K562 (cell line): ENCODE measurements at regions not wholly inside any gene's neighbourhood (a gene's known extent, or its start where the extent isn't known, plus 50 kb on each side); places are given as distances from the start of the nearest gene placed in this dataset.

ENCODE experiments used
- ATAC-seq: fragments of 200-7000 bp; cut with Tn5 transposase; 3 replicates; pipeline ENCODE4 v1.9.1; 2020; ENCODE audit warnings: moderate library complexity
- BruUV-seq: library from RNA; stranded (reverse); fragments of 400-500 nt; replicated peaks from 2 replicates; lab custom pipeline; 2021; lab: Mats Ljungman, UMichigan
- CTCF ChIA-PET: fragments of 300-600 bp; formaldehyde crosslinking; extraction: SDS; loops from one replicate; lab custom pipeline; 2021; ENCODE audit warnings: low intra/inter-chr PET ratio; lab: Yijun Ruan, JAX
- POLR2A ChIA-PET: fragments of 300-600, 350-650 bp; sonication (Branson Sonifier 250); formaldehyde crosslinking; extraction: SDS; loops from one replicate; lab custom pipeline; 2021; ENCODE audit warnings: antibody characterized with exemption, inconsistent platforms; lab: Yijun Ruan, JAX
- DNase-seq, 4 experiments: peaks; one replicate each; pipeline versions ENCODE4 v3.0.0 to v3.0.0-alpha.2; 2011 to 2018; ENCODE audit warnings: low spot score in 3 of 4, mixed read lengths in 3 of 4; ENCODE audit errors: extremely low read depth in 1 of 4
- FAIRE-seq: peaks from 2 replicates; lab custom pipeline; 2011; peaks lifted over from hg19 to GRCh38; lab: Jason Lieb, UNC
- H2AFZ ChIP-seq: 2 replicates; pipeline ENCODE4 v1.6.0; 2011; ENCODE audit warnings: low read depth, low read length, control low read depth, inconsistent platforms
- H3K27ac ChIP-seq: fragments of 200-600 bp; 3 replicates; pipeline ENCODE4 v1.8.0; 2011; ENCODE audit warnings: low read depth, mild to moderate bottlenecking, control low read depth, inconsistent platforms, low read length, moderate library complexity, mixed read lengths; ENCODE audit errors: extremely low read depth
- H3K27me3 ChIP-seq, 2 experiments: fragments of 300-600 bp in 1 of 2; 2 replicates in 1 of 2; 3 replicates in 1 of 2; pipeline versions ENCODE4 v1.6.0 to v1.8.0; 2011; ENCODE audit warnings: inconsistent platforms in 2 of 2, low read length in 2 of 2, mild to moderate bottlenecking in 1 of 2, mixed read lengths in 1 of 2, moderate library complexity in 1 of 2; ENCODE audit not compliant: control insufficient read depth in 2 of 2, insufficient read depth in 2 of 2
- H3K36me3 ChIP-seq: fragments of 300-600 bp; 3 replicates; pipeline ENCODE4 v1.8.0; 2011; ENCODE audit warnings: mild to moderate bottlenecking, low read length, inconsistent platforms; ENCODE audit not compliant: control insufficient read depth, insufficient read depth
- H3K4me1 ChIP-seq, 2 experiments: fragments of 200-600 bp in 1 of 2; replicated peaks in 1 of 2; 2 replicates in 1 of 2; 3 replicates in 1 of 2; pipeline versions ENCODE4 v1.5.1 to v1.8.0; 2011; ENCODE audit warnings: inconsistent platforms in 2 of 2, low read length in 2 of 2, mild to moderate bottlenecking in 1 of 2, mixed read lengths in 1 of 2, moderate library complexity in 1 of 2; ENCODE audit not compliant: control insufficient read depth in 2 of 2, insufficient read depth in 2 of 2
- H3K4me2 ChIP-seq: 2 replicates; pipeline ENCODE4 v1.6.1; 2011; ENCODE audit warnings: low read length, control low read depth, inconsistent platforms, mixed read lengths; ENCODE audit not compliant: insufficient read depth
- H3K4me3 ChIP-seq: fragments of 200-600 bp; sonication (generic), shearing (Covaris generic); 2 replicates; pipeline ENCODE4 v1.5.1; 2016; ENCODE audit warnings: control low read depth, inconsistent platforms
- H3K79me2 ChIP-seq: fragments of 200-600 bp; 3 replicates; pipeline ENCODE4 v1.8.0; 2011; ENCODE audit warnings: low read length, inconsistent platforms; ENCODE audit not compliant: control insufficient read depth, insufficient read depth
- H3K9ac ChIP-seq, 2 experiments: 2 replicates each; pipeline versions ENCODE4 v1.6.0 to v1.6.1; 2011; ENCODE audit warnings: low read depth in 2 of 2, low read length in 2 of 2, control low read depth in 1 of 2, inconsistent platforms in 1 of 2, mild to moderate bottlenecking in 1 of 2, mixed read lengths in 1 of 2; ENCODE audit not compliant: insufficient read depth in 1 of 2
- H3K9me1 ChIP-seq: one replicate; pipeline ENCODE4 v1.6.0; 2011; ENCODE audit warnings: inconsistent platforms, mild to moderate bottlenecking, low read length, moderate library complexity; ENCODE audit not compliant: control insufficient read depth, insufficient read depth
- H3K9me3 ChIP-seq: replicated peaks from 2 replicates; pipeline ENCODE4 v1.5.1; 2011; ENCODE audit warnings: low read depth, low read length, inconsistent platforms; ENCODE audit not compliant: control insufficient read depth, insufficient read depth
- H4K20me1 ChIP-seq: replicated peaks from 2 replicates; pipeline ENCODE4 v1.6.1; 2011; ENCODE audit warnings: low read length, inconsistent platforms, mixed read lengths; ENCODE audit not compliant: control insufficient read depth, insufficient read depth
- HNRNPH1 ChIP-seq: fragments of 200-400 bp; formaldehyde crosslinking; optimal IDR thresholded peaks from 2 replicates; pipeline ENCODE3; 2017; ENCODE audit warnings: low read depth, mild to moderate bottlenecking, low read length, moderate library complexity
- KLF10 ChIP-seq: fragments of 250-450 bp; sonication (Bioruptor Pico); IDR thresholded peaks from 2 replicates; pipeline ENCODE4 v1.6.1; 2021; ENCODE audit warnings: matching md5 sums
- LCOR ChIP-seq: sonication (generic); formaldehyde crosslinking; IDR thresholded peaks from 2 replicates; pipeline ENCODE4 v1.8.0; 2022; ENCODE audit warnings: mild to moderate bottlenecking, missing genetic modification reagents
- MEIS2 ChIP-seq: fragments of 450-650 bp; IDR thresholded peaks from 2 replicates; pipeline ENCODE4 v1.6.1; 2014; ENCODE audit warnings: mild to moderate bottlenecking; ENCODE audit not compliant: partially characterized antibody
- NR2C2 ChIP-seq, 2 experiments: fragments of 200-800 bp in 1 of 2; sonication (Bioruptor generic) in 1 of 2; sonication (generic) in 1 of 2; formaldehyde crosslinking in 1 of 2; IDR thresholded peaks; 2 replicates each; pipeline versions ENCODE4 v1.6.1 to v1.8.0; 2016 to 2022; ENCODE audit warnings: mild to moderate bottlenecking in 1 of 2, missing compliant biosample characterization in 1 of 2, missing genetic modification characterization in 1 of 2, missing genetic modification reagents in 1 of 2
- STAT5B ChIP-seq: fragments of 250-450 bp; sonication (Bioruptor Pico); IDR thresholded peaks from 2 replicates; pipeline ENCODE4 v1.8.0; 2021; ENCODE audit warnings: mild to moderate bottlenecking, inconsistent platforms
- TBL1XR1 ChIP-seq, 2 experiments: IDR thresholded peaks; 2 replicates each; pipeline ENCODE4 v1.6.1; 2012; ENCODE audit warnings: improper control_type of control experiment in 2 of 2, low read length in 2 of 2, mild to moderate bottlenecking in 1 of 2
- TFAM ChIP-seq: fragments of 250-450 bp; sonication (Bioruptor Pico); conservative IDR thresholded peaks from 2 replicates; pipeline ENCODE4 v1.5.0; 2021; ENCODE audit warnings: mild to moderate bottlenecking, moderate library complexity
- YY1 ChIP-seq, 3 experiments: IDR thresholded peaks; 2 replicates each; pipeline ENCODE4 v1.6.1; 2011; ENCODE audit warnings: low read length in 2 of 3, mild to moderate bottlenecking in 2 of 3, moderate library complexity in 2 of 3, borderline replicate concordance in 1 of 3, control low read depth in 1 of 3, low read depth in 1 of 3; ENCODE audit not compliant: insufficient read depth in 3 of 3, insufficient replicate concordance in 2 of 3, control insufficient read depth in 1 of 3, insufficient read length in 1 of 3; ENCODE audit errors: extremely low read depth in 1 of 3
- ZC3H11A ChIP-seq: IDR thresholded peaks from 2 replicates; pipeline ENCODE4 v1.6.1; 2012; ENCODE audit warnings: low read depth, low read length, improper control_type of control experiment
- ZNF282 ChIP-seq: sonication (generic); formaldehyde crosslinking; IDR thresholded peaks from 2 replicates; pipeline ENCODE4 v1.8.1; 2023; ENCODE audit warnings: missing genetic modification reagents
- WGBS: fragments of 100-300 bp; shearing (Covaris generic); methylation state at CpG from one replicate; pipeline ENCODE4 v1.1.6; 2016; ENCODE audit warnings: low coverage, mixed read lengths; ENCODE audit not compliant: insufficient coverage; ENCODE audit errors: missing lambda C conversion rate; 5-methylcytosine and 5-hydroxymethylcytosine counted together
- in situ Hi-C: fragments of 300-500 bp; cut with MboI; formaldehyde crosslinking; loops from 4 replicates; pipeline ENCODE4 v1.15.0; 2018; ENCODE audit warnings: inconsistent platforms, mixed read lengths
- intact Hi-C: fragments of 100-400 bp; cut with micrococcal nuclease; formaldehyde crosslinking; loops from 2 replicates; pipeline ENCODE4 v1.14.2; 2022
- TF ChIP-seq, protein P1 (sequence below): sonication (generic); formaldehyde crosslinking; IDR thresholded peaks from 2 replicates; pipeline ENCODE4 v1.8.0; 2022; ENCODE audit warnings: missing genetic modification reagents, mild to moderate bottlenecking, borderline replicate concordance
- TF ChIP-seq, protein P2 (sequence below): fragments of 450-650 bp; formaldehyde crosslinking; IDR thresholded peaks from 2 replicates; pipeline ENCODE4 v1.4.0; 2022; ENCODE audit warnings: missing genetic modification characterization
- TF ChIP-seq, protein P3 (sequence below): fragments of 250-450 bp; sonication (Bioruptor Pico); IDR thresholded peaks from 2 replicates; pipeline ENCODE4 v1.5.0; 2021; ENCODE audit warnings: mild to moderate bottlenecking, borderline replicate concordance
- TF ChIP-seq, protein P4 (sequence below): fragments of 450-650 bp; IDR thresholded peaks from 2 replicates; pipeline ENCODE4 v1.7.1; 2018; ENCODE audit warnings: mild to moderate bottlenecking, low read depth; ENCODE audit not compliant: partially characterized antibody

DNA sequence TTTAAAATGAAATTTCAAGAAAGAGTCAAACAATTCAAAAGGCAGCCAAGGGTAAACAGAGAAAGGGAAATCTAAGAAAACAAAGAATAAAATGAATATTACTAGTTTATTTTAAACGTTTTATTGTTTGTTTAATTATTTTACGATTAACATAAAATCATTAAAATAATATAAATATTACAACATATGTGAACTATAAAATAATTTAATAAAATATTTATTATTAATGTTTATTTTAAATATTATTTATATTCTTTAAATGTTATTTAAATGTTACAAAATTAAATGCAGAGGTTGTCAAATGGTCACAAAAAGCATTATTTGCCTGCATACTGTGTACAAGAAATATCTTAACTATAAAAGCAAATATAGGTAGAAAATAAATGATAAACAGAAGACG lies 786.7 kb upstream of the GHITM start:
- ChIA-PET CTCF (no interaction called here), POLR2A (no interaction called here)
- Histone ChIP-seq H3K9me1 (no peaks in the 10 kb centered on the region), H3K4me1 (no peaks in the 10 kb centered on the region), H3K27me3 (no peaks in the 10 kb centered on the region), H2AFZ (no peak overlapping the region), H3K4me3 (no peak overlapping the region), H3K27ac (no peak overlapping the region), H3K79me2 (no peaks in the 10 kb centered on the region), H3K4me2 (no peak overlapping the region), H3K36me3 (no peaks in the 10 kb centered on the region), H4K20me1 (no peaks in the 10 kb centered on the region), H3K9ac (no peak overlapping the region), H3K9me3 (no peaks in the 10 kb centered on the region; the same call in none of the 2 replicates)
- FAIRE-seq (no peak), DNase-seq (no peak), ATAC-seq (no peak)
- WGBS, result 3% methylated on average over 3 of the region's 3 CpGs
- no TSS peak for BruUV-seq
- intact Hi-C loops (no loop called here), in situ Hi-C loops (no loop called here)
- TF ChIP-seq TBL1XR1 (IDR thresholded peaks at IDR 0.05; ENCODE audit: low read length in 2 of 2) (no peak), YY1 (IDR thresholded peaks at IDR 0.05; ENCODE audit: borderline replicate concordance in 1 of 3, control insufficient read depth in 1 of 3, extremely low read depth in 1 of 3, insufficient read depth in 3 of 3, insufficient read length in 1 of 3, insufficient replicate concordance in 2 of 3, low read depth in 1 of 3, low read length in 2 of 3) (no peak), KLF10 (CRISPR knock-in tag) (no peak), STAT5B (no peak), NR2C2 (CRISPR knock-in tag; IDR thresholded peaks at IDR 0.05) (no peak), NR2C2 (tag; IDR thresholded peaks at IDR 0.05) (no peak), HNRNPH1 (no peak), TFAM (no peak), MEIS2 (no peak), ZC3H11A (no peak), LCOR (CRISPR knock-in tag) (no peak), ZNF282 (CRISPR knock-in tag) (no peak)
- TF ChIP-seq, protein P1, sequence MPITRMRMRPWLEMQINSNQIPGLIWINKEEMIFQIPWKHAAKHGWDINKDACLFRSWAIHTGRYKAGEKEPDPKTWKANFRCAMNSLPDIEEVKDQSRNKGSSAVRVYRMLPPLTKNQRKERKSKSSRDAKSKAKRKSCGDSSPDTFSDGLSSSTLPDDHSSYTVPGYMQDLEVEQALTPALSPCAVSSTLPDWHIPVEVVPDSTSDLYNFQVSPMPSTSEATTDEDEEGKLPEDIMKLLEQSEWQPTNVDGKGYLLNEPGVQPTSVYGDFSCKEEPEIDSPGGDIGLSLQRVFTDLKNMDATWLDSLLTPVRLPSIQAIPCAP (CRISPR knock-in tag), result no peak
- TF ChIP-seq, protein P2, sequence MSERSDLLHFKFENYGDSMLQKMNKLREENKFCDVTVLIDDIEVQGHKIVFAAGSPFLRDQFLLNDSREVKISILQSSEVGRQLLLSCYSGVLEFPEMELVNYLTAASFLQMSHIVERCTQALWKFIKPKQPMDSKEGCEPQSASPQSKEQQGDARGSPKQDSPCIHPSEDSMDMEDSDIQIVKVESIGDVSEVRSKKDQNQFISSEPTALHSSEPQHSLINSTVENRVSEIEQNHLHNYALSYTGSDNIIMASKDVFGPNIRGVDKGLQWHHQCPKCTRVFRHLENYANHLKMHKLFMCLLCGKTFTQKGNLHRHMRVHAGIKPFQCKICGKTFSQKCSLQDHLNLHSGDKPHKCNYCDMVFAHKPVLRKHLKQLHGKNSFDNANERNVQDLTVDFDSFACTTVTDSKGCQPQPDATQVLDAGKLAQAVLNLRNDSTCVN, result no peak
- TF ChIP-seq, protein P3, sequence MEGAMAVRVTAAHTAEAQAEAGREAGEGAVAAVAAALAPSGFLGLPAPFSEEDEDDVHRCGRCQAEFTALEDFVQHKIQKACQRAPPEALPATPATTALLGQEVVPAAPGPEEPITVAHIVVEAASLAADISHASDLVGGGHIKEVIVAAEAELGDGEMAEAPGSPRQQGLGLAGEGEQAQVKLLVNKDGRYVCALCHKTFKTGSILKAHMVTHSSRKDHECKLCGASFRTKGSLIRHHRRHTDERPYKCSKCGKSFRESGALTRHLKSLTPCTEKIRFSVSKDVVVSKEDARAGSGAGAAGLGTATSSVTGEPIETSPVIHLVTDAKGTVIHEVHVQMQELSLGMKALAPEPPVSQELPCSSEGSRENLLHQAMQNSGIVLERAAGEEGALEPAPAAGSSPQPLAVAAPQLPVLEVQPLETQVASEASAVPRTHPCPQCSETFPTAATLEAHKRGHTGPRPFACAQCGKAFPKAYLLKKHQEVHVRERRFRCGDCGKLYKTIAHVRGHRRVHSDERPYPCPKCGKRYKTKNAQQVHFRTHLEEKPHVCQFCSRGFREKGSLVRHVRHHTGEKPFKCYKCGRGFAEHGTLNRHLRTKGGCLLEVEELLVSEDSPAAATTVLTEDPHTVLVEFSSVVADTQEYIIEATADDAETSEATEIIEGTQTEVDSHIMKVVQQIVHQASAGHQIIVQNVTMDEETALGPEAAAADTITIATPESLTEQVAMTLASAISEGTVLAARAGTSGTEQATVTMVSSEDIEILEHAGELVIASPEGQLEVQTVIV, result no peak
- TF ChIP-seq, protein P4, sequence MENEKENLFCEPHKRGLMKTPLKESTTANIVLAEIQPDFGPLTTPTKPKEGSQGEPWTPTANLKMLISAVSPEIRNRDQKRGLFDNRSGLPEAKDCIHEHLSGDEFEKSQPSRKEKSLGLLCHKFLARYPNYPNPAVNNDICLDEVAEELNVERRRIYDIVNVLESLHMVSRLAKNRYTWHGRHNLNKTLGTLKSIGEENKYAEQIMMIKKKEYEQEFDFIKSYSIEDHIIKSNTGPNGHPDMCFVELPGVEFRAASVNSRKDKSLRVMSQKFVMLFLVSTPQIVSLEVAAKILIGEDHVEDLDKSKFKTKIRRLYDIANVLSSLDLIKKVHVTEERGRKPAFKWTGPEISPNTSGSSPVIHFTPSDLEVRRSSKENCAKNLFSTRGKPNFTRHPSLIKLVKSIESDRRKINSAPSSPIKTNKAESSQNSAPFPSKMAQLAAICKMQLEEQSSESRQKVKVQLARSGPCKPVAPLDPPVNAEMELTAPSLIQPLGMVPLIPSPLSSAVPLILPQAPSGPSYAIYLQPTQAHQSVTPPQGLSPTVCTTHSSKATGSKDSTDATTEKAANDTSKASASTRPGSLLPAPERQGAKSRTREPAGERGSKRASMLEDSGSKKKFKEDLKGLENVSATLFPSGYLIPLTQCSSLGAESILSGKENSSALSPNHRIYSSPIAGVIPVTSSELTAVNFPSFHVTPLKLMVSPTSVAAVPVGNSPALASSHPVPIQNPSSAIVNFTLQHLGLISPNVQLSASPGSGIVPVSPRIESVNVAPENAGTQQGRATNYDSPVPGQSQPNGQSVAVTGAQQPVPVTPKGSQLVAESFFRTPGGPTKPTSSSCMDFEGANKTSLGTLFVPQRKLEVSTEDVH, result no peak
